Lung (tissue), 11 donors: ENCODE measurements at regions not wholly inside any gene's neighbourhood (a gene's known extent, or its start where the extent isn't known, plus 50 kb on each side); places are given as distances from the start of the nearest gene placed in this dataset.
A peak's percentile ranks its signal among the peaks of the same experiment; 100 is the strongest.

Experiments
- ATAC-seq: fragments of 200-7000 bp; cut with Tn5 transposase; one replicate; pipeline ENCODE4 v1.9.1; 2020; ENCODE audit warnings: moderate number of reproducible peaks; ENCODE audit not compliant: insufficient read depth, low FRiP score
- DNase-seq, 3 donors: peaks; one replicate each; pipeline ENCODE4 v3.0.0-alpha.2; 2013 to 2017
- H3K27ac ChIP-seq, 2 donors: one replicate each; pipeline ENCODE4 v1.5.1; 2013; ENCODE audit warnings: mild to moderate bottlenecking in 2 of 2, moderate library complexity in 2 of 2, control low read depth in 1 of 2, inconsistent platforms in 1 of 2, low read depth in 1 of 2, low read length in 1 of 2
- H3K27me3 ChIP-seq, 3 donors: one replicate each; pipeline ENCODE4 v1.5.1; 2013; ENCODE audit warnings: low read length in 2 of 3; ENCODE audit not compliant: control insufficient read depth in 3 of 3, insufficient read depth in 3 of 3
- H3K36me3 ChIP-seq, 4 donors: one replicate each; pipeline ENCODE4 v1.5.1; 2013; ENCODE audit warnings: low read length in 4 of 4, mild to moderate bottlenecking in 1 of 4, moderate library complexity in 1 of 4; ENCODE audit not compliant: control insufficient read depth in 4 of 4, insufficient read depth in 4 of 4
- H3K4me1 ChIP-seq, 5 donors: one replicate each; pipeline ENCODE4 v1.5.1; 2013; ENCODE audit warnings: low read length in 5 of 5, mild to moderate bottlenecking in 2 of 5, moderate library complexity in 1 of 5; ENCODE audit not compliant: control insufficient read depth in 5 of 5, insufficient read depth in 5 of 5
- H3K4me3 ChIP-seq: one replicate; pipeline ENCODE4 v1.5.1; 2013; ENCODE audit warnings: mild to moderate bottlenecking, control low read depth, moderate library complexity
- H3K9ac ChIP-seq, 2 donors: one replicate each; pipeline ENCODE4 v1.5.1; 2013; ENCODE audit warnings: low read length in 2 of 2, control low read depth in 1 of 2; ENCODE audit not compliant: insufficient read depth in 1 of 2
- H3K9me3 ChIP-seq, 4 donors: one replicate each; pipeline ENCODE4 v1.5.1; 2013; ENCODE audit warnings: low read length in 3 of 4, mild to moderate bottlenecking in 1 of 4, moderate library complexity in 1 of 4; ENCODE audit not compliant: control insufficient read depth in 4 of 4, insufficient read depth in 3 of 4
- CTCF ChIP-seq: IDR thresholded peaks from 2 replicates; pipeline ENCODE4 v1.5.1; 2012; ENCODE audit warnings: mild to moderate bottlenecking; ENCODE audit errors: control extremely low read depth, extremely low read depth
- WGBS, 2 donors: extraction: QIAGEN DNeasy Blood & Tissue Kit; methylation state at CpG; one replicate each; pipeline ENCODE4 v1.1.7; 2013; 5-methylcytosine and 5-hydroxymethylcytosine counted together
- donor health status: control.
- donor health status: control.
- donor health status: Bipolar disorder and iron deficiency.
- donor health status: healthy.
- donor health status: DM: yes; HTN: yes; CAD: no.

- WGBS, 2 donors = 7 to 15% methylated on average over 3 of the region's 3 CpGs
- Histone ChIP-seq H3K27me3 (peaks cover 0 to 53% (median 52%) of the 10 kb centered on the region in 3 donors), H3K27ac (no peak overlapping the region), H3K4me1 (no peaks in the 10 kb centered on the region), H3K4me3 (no peak overlapping the region), H3K9ac (no peak overlapping the region), H3K9me3 (no peaks in the 10 kb centered on the region), H3K36me3 (no peaks in the 10 kb centered on the region)
- DNase-seq (peak in 2 of 3 donors; percentile 67 to 75), ATAC-seq (no peak)
- peak; percentile 6 for TF ChIP-seq CTCF
Observed at GRCh38 chr7:21256310-21256877, 171.5 kb upstream of the SP4 start.

- no peak for DNase-seq
- Histone ChIP-seq H3K4me1 (no peaks in the 10 kb centered on the region), H3K9ac (no peak overlapping the region), H3K27me3 (peaks cover 0 to 13% (median 12%) of the 10 kb centered on the region in 3 donors), H3K9me3 (peaks cover 0 to 2% (median 0%) of the 10 kb centered on the region in 4 donors), H3K4me3 (no peak overlapping the region), H3K27ac (no peak overlapping the region), H3K36me3 (no peaks in the 10 kb centered on the region)
- ATAC-seq = no peak
- no peak for TF ChIP-seq CTCF
- WGBS, 2 donors = 70 to 88% methylated on average over 1 of the region's 1 CpG
Observed at GRCh38 chr7:21260939-21261338, 166.9 kb upstream of the SP4 start.

GRCh38 chr7:21261627-21262594, 166.0 kb upstream of the SP4 start:
- no peak overlapping the region for H3K9ac ChIP-seq
- no peaks in the 10 kb centered on the region for H3K36me3 ChIP-seq
- peak; percentile 11 for ATAC-seq
- no peak overlapping the region for H3K27ac ChIP-seq
- no peak overlapping the region for H3K4me3 ChIP-seq
- peaks cover 0 to 2% (median 0%) of the 10 kb centered on the region in 4 donors for H3K9me3 ChIP-seq
- H3K4me1 ChIP-seq = no peaks in the 10 kb centered on the region
- peak in 2 of 3 donors; percentile 28 to 33 for DNase-seq
- no peak for TF ChIP-seq CTCF
- 21 to 39% methylated on average over 9 of the region's 9 CpGs for WGBS, 2 donors
- H3K27me3 ChIP-seq = peaks cover 0 to 17% (median 12%) of the 10 kb centered on the region in 3 donors
